Naive B cell (primary cell): ENCODE measurements at regions not wholly inside any gene's neighbourhood (a gene's known extent, or its start where the extent isn't known, plus 50 kb on each side); places are given as distances from the start of the nearest gene placed in this dataset.
"Not testable (repeated sequence)": the region's sequence is repeated elsewhere in the genome, so short reads cannot be mapped to it uniquely, and the experiment has no call there.

ENCODE experiments used
- ATAC-seq, 2 donors: fragments of 150-1000 bp; cut with Tn5 transposase; 2 replicates each; pipeline ENCODE4 v1.10.0; 2021; ENCODE audit warnings: low read depth in 2 of 2, mild to moderate bottlenecking in 2 of 2, moderate library complexity in 2 of 2
- DNase-seq: peaks from one replicate; pipeline ENCODE4 v3.0.0; 2022
- H3K27ac Mint-ChIP-seq, 6 donors: one replicate each; pipeline ENCODE4 v1.8.0; 2020 to 2022; ENCODE audit warnings: mild to moderate bottlenecking in 6 of 6, mixed read lengths in 6 of 6, moderate library complexity in 5 of 6, inconsistent platforms in 2 of 6
- H3K27me3 Mint-ChIP-seq, 3 donors: one replicate each; pipeline ENCODE4 v1.8.0; 2021 to 2022; ENCODE audit warnings: mixed read lengths in 3 of 3, mild to moderate bottlenecking in 1 of 3
- H3K36me3 Mint-ChIP-seq, 2 donors: one replicate each; pipeline ENCODE4 v1.8.0; 2020 to 2022; ENCODE audit warnings: mixed read lengths in 2 of 2, inconsistent platforms in 1 of 2, mild to moderate bottlenecking in 1 of 2
- H3K4me1 Mint-ChIP-seq, 3 donors: one replicate each; pipeline ENCODE4 v1.8.0; 2020 to 2022; ENCODE audit warnings: mixed read lengths in 3 of 3, inconsistent platforms in 1 of 3, mild to moderate bottlenecking in 1 of 3, moderate library complexity in 1 of 3
- H3K4me3 Mint-ChIP-seq, 8 donors: one replicate each; pipeline ENCODE4 v1.8.0; 2020 to 2022; ENCODE audit warnings: mild to moderate bottlenecking in 8 of 8, mixed read lengths in 8 of 8, moderate library complexity in 8 of 8, inconsistent platforms in 2 of 8
- H3K9me3 Mint-ChIP-seq, 7 donors: one replicate each; pipeline ENCODE4 v1.8.0; 2020 to 2022; ENCODE audit warnings: mixed read lengths in 7 of 7, mild to moderate bottlenecking in 5 of 7, inconsistent platforms in 2 of 7, moderate library complexity in 1 of 7

- no peak for DNase-seq
- Mint-ChIP-seq H3K27ac (no peak overlapping the region), H3K27me3 (no peaks in the 10 kb centered on the region), H3K4me1 (no peaks in the 10 kb centered on the region), H3K4me3 (no peak overlapping the region), H3K36me3 (no peaks in the 10 kb centered on the region), H3K9me3 (peaks cover 0 to 8% (median 1%) of the 10 kb centered on the region in 7 donors)
- ATAC-seq, result no peak
Observed at GRCh38 chr6:48630511-48630910, 519.5 kb upstream of the PTCHD4 start.

- Mint-ChIP-seq H3K4me3 (no peak overlapping the region), H3K4me1 (no peaks in the 10 kb centered on the region), H3K9me3 (peaks cover 0 to 11% (median 1%) of the 10 kb centered on the region in 7 donors), H3K27ac (no peak overlapping the region), H3K27me3 (no peaks in the 10 kb centered on the region), H3K36me3 (no peaks in the 10 kb centered on the region)
- no peak for DNase-seq
- no peak for ATAC-seq
Observed at GRCh38 chr6:48628316-48628715, 517.3 kb upstream of the PTCHD4 start.

GRCh38 chr6:48626421-48626820 lies 515.4 kb upstream of the PTCHD4 start:
- no peak for DNase-seq
- Mint-ChIP-seq H3K27me3 (no peaks in the 10 kb centered on the region), H3K27ac (no peak overlapping the region), H3K9me3 (peaks cover 0 to 10% (median 5%) of the 10 kb centered on the region in 7 donors), H3K4me1 (no peaks in the 10 kb centered on the region), H3K4me3 (no peak overlapping the region), H3K36me3 (no peaks in the 10 kb centered on the region)
- ATAC-seq, result no peak

- no peaks in the 10 kb centered on the region for H3K36me3 Mint-ChIP-seq
- H3K27me3 Mint-ChIP-seq, result no peaks in the 10 kb centered on the region
- no peak overlapping the region for H3K27ac Mint-ChIP-seq
- peaks cover 0 to 9% (median 5%) of the 10 kb centered on the region in 7 donors for H3K9me3 Mint-ChIP-seq
- H3K4me3 Mint-ChIP-seq, result peak overlapping the region in 1 of 8 donors; percentile 25
- ATAC-seq (no peak), DNase-seq (no peak)
- no peaks in the 10 kb centered on the region for H3K4me1 Mint-ChIP-seq
Observed at GRCh38 chr6:48624631-48625030, 513.6 kb upstream of the PTCHD4 start.

GRCh38 chr6:48619771-48620170 lies 508.8 kb upstream of the PTCHD4 start:
- ATAC-seq (no peak), DNase-seq (no peak)
- no peaks in the 10 kb centered on the region for H3K4me1 Mint-ChIP-seq
- H3K9me3 Mint-ChIP-seq, result peaks cover 0 to 27% (median 8%) of the 10 kb centered on the region in 7 donors
- H3K36me3 Mint-ChIP-seq, result no peaks in the 10 kb centered on the region
- no peak overlapping the region for H3K27ac Mint-ChIP-seq
- H3K4me3 Mint-ChIP-seq, result no peak overlapping the region
- no peaks in the 10 kb centered on the region for H3K27me3 Mint-ChIP-seq

- Mint-ChIP-seq H3K27me3 (no peaks in the 10 kb centered on the region), H3K9me3 (peaks cover 0 to 27% (median 7%) of the 10 kb centered on the region in 7 donors), H3K4me3 (no peak overlapping the region), H3K4me1 (no peaks in the 10 kb centered on the region), H3K27ac (no peak overlapping the region), H3K36me3 (no peaks in the 10 kb centered on the region)
- DNase-seq (no peak), ATAC-seq (no peak)
Observed at GRCh38 chr6:48615041-48615440, 504.0 kb upstream of the PTCHD4 start.

GRCh38 chr6:48614326-48614725 lies 503.3 kb upstream of the PTCHD4 start:
- no peaks in the 10 kb centered on the region for H3K4me1 Mint-ChIP-seq
- H3K36me3 Mint-ChIP-seq, result no peaks in the 10 kb centered on the region
- no peak overlapping the region for H3K4me3 Mint-ChIP-seq
- H3K9me3 Mint-ChIP-seq, result peaks cover 0 to 24% (median 7%) of the 10 kb centered on the region in 7 donors
- no peak for DNase-seq
- no peak for ATAC-seq
- H3K27me3 Mint-ChIP-seq, result no peaks in the 10 kb centered on the region
- no peak overlapping the region for H3K27ac Mint-ChIP-seq

GRCh38 chr6:48613231-48613949 lies 502.4 kb upstream of the PTCHD4 start:
- Mint-ChIP-seq H3K36me3 (no peaks in the 10 kb centered on the region), H3K4me3 (no peak overlapping the region), H3K27ac (no peak overlapping the region), H3K9me3 (peaks cover 0 to 25% (median 8%) of the 10 kb centered on the region in 7 donors), H3K27me3 (no peaks in the 10 kb centered on the region), H3K4me1 (no peaks in the 10 kb centered on the region)
- DNase-seq (no peak), ATAC-seq (no peak)

- Mint-ChIP-seq H3K4me3 (no peak overlapping the region), H3K9me3 (peaks cover 0 to 21% (median 3%) of the 10 kb centered on the region in 7 donors), H3K36me3 (no peaks in the 10 kb centered on the region), H3K27me3 (no peaks in the 10 kb centered on the region), H3K4me1 (no peaks in the 10 kb centered on the region), H3K27ac (no peak overlapping the region)
- DNase-seq, result no peak
- no peak for ATAC-seq
Observed at GRCh38 chr6:48611332-48611731, 500.3 kb upstream of the PTCHD4 start.

- no peaks in the 10 kb centered on the region for H3K36me3 Mint-ChIP-seq
- H3K4me1 Mint-ChIP-seq, result no peaks in the 10 kb centered on the region
- ATAC-seq (no peak), DNase-seq (no peak)
- no peak overlapping the region for H3K4me3 Mint-ChIP-seq
- no peaks in the 10 kb centered on the region for H3K27me3 Mint-ChIP-seq
- peaks cover 0 to 21% (median 3%) of the 10 kb centered on the region in 7 donors for H3K9me3 Mint-ChIP-seq
- H3K27ac Mint-ChIP-seq, result no peak overlapping the region
Observed at GRCh38 chr6:48610846-48611245, 499.8 kb upstream of the PTCHD4 start.

GRCh38 chr6:48606618-48607017 lies 495.6 kb upstream of the PTCHD4 start:
- Mint-ChIP-seq H3K36me3 (no peaks in the 10 kb centered on the region), H3K9me3 (peaks cover 0 to 9% (median 2%) of the 10 kb centered on the region in 7 donors), H3K4me3 (no peak overlapping the region), H3K27me3 (no peaks in the 10 kb centered on the region), H3K4me1 (no peaks in the 10 kb centered on the region), H3K27ac (no peak overlapping the region)
- ATAC-seq, result no peak
- DNase-seq, result no peak

- no peak for ATAC-seq
- Mint-ChIP-seq H3K9me3 (peaks cover 0 to 8% (median 3%) of the 10 kb centered on the region in 7 donors), H3K4me3 (no peak overlapping the region), H3K27me3 (no peaks in the 10 kb centered on the region), H3K4me1 (no peaks in the 10 kb centered on the region), H3K36me3 (no peaks in the 10 kb centered on the region), H3K27ac (no peak overlapping the region)
- no peak for DNase-seq
Observed at GRCh38 chr6:48597951-48598350, 487.0 kb upstream of the PTCHD4 start.

GRCh38 chr6:48596830-48597229 lies 485.8 kb upstream of the PTCHD4 start:
- ATAC-seq, result no peak
- Mint-ChIP-seq H3K9me3 (peaks cover 1 to 12% (median 4%) of the 10 kb centered on the region in 7 donors), H3K4me1 (no peaks in the 10 kb centered on the region), H3K4me3 (no peak overlapping the region), H3K27ac (no peak overlapping the region), H3K27me3 (no peaks in the 10 kb centered on the region), H3K36me3 (no peaks in the 10 kb centered on the region)
- DNase-seq, result no peak

- H3K36me3 Mint-ChIP-seq, H3K27ac Mint-ChIP-seq, ATAC-seq, H3K4me1 Mint-ChIP-seq, DNase-seq, H3K27me3 Mint-ChIP-seq, H3K4me3 Mint-ChIP-seq: not testable (repeated sequence)
- peaks cover 0 to 11% (median 7%) of the 10 kb centered on the region in 7 donors for H3K9me3 Mint-ChIP-seq
Observed at GRCh38 chr6:48591158-48591557, 480.2 kb upstream of the PTCHD4 start.
